ENCODE measurements at regions not wholly inside any gene's neighbourhood (a gene's known extent, or its start where the extent isn't known, plus 50 kb on each side); places are given as distances from the start of the nearest gene placed in this dataset.

GRCh38 chr14:83993545-83993944 lies 1536.4 kb upstream of the FLRT2 start:
- no peak for TF ChIP-seq EZH2 (IDR thresholded peaks at IDR 0.05; ENCODE audit: borderline replicate concordance, low read length)
- TF ChIP-seq CTCF (conservative IDR thresholded peaks at IDR 0.05 in 1 of 2, IDR thresholded peaks at IDR 0.05 in 1 of 2; ENCODE audit: extremely low read depth in 1 of 2, insufficient read depth in 1 of 2, low read depth in 1 of 2, low read length in 2 of 2), result no peak

Measured in mammary epithelial cell (primary cell).